G401 (cell line): ENCODE measurements at regions not wholly inside any gene's neighbourhood (a gene's known extent, or its start where the extent isn't known, plus 50 kb on each side); places are given as distances from the start of the nearest gene placed in this dataset.
"Not testable (repeated sequence)": the region's sequence is repeated elsewhere in the genome, so short reads cannot be mapped to it uniquely, and the experiment has no call there.

ENCODE experiments used
- DNase-seq: peaks from one replicate; pipeline ENCODE4 v3.0.0-alpha.2; 2015; ENCODE audit warnings: low spot score
- in situ Hi-C: cut with HindIII; loops from 2 replicates; pipeline ENCODE4 v1.10.0; 2016; ENCODE audit warnings: low sequenced_read_pairs, mixed read lengths

- in situ Hi-C loops = no loop called here
- DNase-seq = no peak
Measured at GRCh38 chr3:145290010-145290409, 871.0 kb downstream of the PLOD2 start.

- in situ Hi-C loops = no loop called here
- DNase-seq = no peak
Measured at GRCh38 chr3:145294572-145294971, 866.4 kb downstream of the PLOD2 start.

- DNase-seq = no peak
- in situ Hi-C loops = no loop called here
Measured at GRCh38 chr3:145307272-145307671, 853.7 kb downstream of the PLOD2 start.

- DNase-seq = no peak
- in situ Hi-C loops = no loop called here
Measured at GRCh38 chr3:145313751-145314150, 847.2 kb downstream of the PLOD2 start.

GRCh38 chr3:145316253-145316652 lies 844.7 kb downstream of the PLOD2 start:
- DNase-seq, in situ Hi-C loops: not testable (repeated sequence)

- no peak for DNase-seq
- in situ Hi-C loops = no loop called here
Measured at GRCh38 chr3:145326666-145327065, 834.3 kb downstream of the PLOD2 start.

GRCh38 chr3:145333427-145333826 lies 827.6 kb downstream of the PLOD2 start:
- in situ Hi-C loops, DNase-seq: not testable (repeated sequence)

- no peak for DNase-seq
- in situ Hi-C loops = no loop called here
Measured at GRCh38 chr3:145333931-145334330, 827.1 kb downstream of the PLOD2 start.

GRCh38 chr3:145355206-145355605 lies 805.8 kb downstream of the PLOD2 start:
- in situ Hi-C loops = no loop called here
- no peak for DNase-seq

- DNase-seq = no peak
- in situ Hi-C loops = no loop called here
Measured at GRCh38 chr3:145357453-145357852, 803.5 kb downstream of the PLOD2 start.

- no peak for DNase-seq
- in situ Hi-C loops = no loop called here
Measured at GRCh38 chr3:145359040-145359439, 801.9 kb downstream of the PLOD2 start.

GRCh38 chr3:145368748-145369147 lies 792.2 kb downstream of the PLOD2 start:
- DNase-seq = no peak
- in situ Hi-C loops = no loop called here

- in situ Hi-C loops = no loop called here
- no peak for DNase-seq
Measured at GRCh38 chr3:145370870-145371269, 790.1 kb downstream of the PLOD2 start.

- in situ Hi-C loops = no loop called here
- no peak for DNase-seq
Measured at GRCh38 chr3:145377301-145377700, 783.7 kb downstream of the PLOD2 start.

- in situ Hi-C loops = no loop called here
Measured at GRCh38 chr3:145383416-145383815, 777.6 kb downstream of the PLOD2 start.

GRCh38 chr3:145384307-145384706 lies 776.7 kb downstream of the PLOD2 start:
- DNase-seq = no peak
- in situ Hi-C loops = no loop called here

More at GRCh38 chr3:145383416-145383815, 777.6 kb downstream of the PLOD2 start:
- no peak for DNase-seq

- in situ Hi-C loops = no loop called here
- DNase-seq = no peak
Measured at GRCh38 chr3:145387211-145387610, 773.8 kb downstream of the PLOD2 start.

- in situ Hi-C loops = no loop called here
- DNase-seq = no peak
Measured at GRCh38 chr3:145395421-145395820, 765.6 kb downstream of the PLOD2 start.

GRCh38 chr3:145411605-145412004 lies 749.4 kb downstream of the PLOD2 start:
- DNase-seq = no peak
- in situ Hi-C loops = no loop called here

- DNase-seq = no peak
- in situ Hi-C loops = no loop called here
Measured at GRCh38 chr3:145417678-145418077, 743.3 kb downstream of the PLOD2 start.

GRCh38 chr3:145422556-145422955 lies 738.4 kb downstream of the PLOD2 start:
- in situ Hi-C loops = no loop called here
- no peak for DNase-seq

- no peak for DNase-seq
- in situ Hi-C loops = no loop called here
Measured at GRCh38 chr3:145427355-145427754, 733.6 kb downstream of the PLOD2 start.
